DMS79 treated with DMSO at 0.1 percent for 48 hours (cell line): ENCODE measurements at regions not wholly inside any gene's neighbourhood (a gene's known extent, or its start where the extent isn't known, plus 50 kb on each side); places are given as distances from the start of the nearest gene placed in this dataset.
"Not testable (repeated sequence)": the region's sequence is repeated elsewhere in the genome, so short reads cannot be mapped to it uniquely, and the experiment has no call there.

ENCODE experiments used
- DNase-seq: peaks from one replicate; lab custom pipeline; 2025; lab: John Stamatoyannopoulos, UW

- DNase-seq, result not testable (repeated sequence)
Observed at GRCh38 chrX:80508083-80508482, 87.8 kb downstream of the TENT5D start.

- no peak for DNase-seq
Observed at GRCh38 chrX:80511969-80512760, 91.9 kb downstream of the TENT5D start.

DNA sequence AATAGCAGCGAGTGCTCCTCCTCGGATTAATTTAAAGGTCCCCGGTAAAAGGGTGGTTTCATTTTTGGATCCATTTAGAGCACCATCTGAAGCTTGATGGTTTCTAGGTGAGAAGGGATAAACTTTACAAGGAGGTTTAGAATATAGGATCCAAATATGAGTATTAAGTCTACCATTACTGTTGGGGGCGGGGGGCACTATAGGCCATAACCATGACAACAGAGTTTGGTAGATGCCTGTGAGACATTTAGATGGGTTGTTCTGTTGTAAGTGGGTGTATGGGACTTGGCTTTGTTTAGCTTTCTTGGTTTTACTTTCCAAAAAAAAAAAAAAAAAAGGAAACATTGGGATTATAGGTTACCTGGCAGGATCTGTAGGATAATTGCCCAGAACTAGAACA, 92.7 kb downstream of the TENT5D start:
- no peak for DNase-seq

GRCh38 chrX:80513625-80514024, 93.4 kb downstream of the TENT5D start:
- no peak for DNase-seq

GRCh38 chrX:80537096-80537495, 116.8 kb downstream of the TENT5D start:
- DNase-seq, result no peak

DNA sequence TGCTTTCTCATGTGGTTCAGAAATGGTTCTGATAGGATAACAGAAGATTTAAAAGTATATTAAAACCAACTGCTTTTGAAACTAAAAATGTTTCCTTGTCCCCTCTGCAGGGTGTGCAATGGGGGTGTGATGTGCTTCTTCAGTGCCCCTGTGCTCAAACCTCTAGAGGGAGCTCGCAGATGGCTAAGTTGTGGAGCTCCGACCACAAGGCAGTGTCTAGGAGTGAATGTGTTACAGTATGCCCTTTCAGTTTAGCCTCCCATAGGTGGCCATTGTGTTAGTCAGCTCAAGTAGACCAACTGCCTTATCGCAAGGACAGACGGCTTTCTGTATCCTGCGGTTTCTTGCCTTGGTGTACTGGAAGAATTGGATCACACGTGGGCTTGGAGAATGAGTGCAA, 130.5 kb downstream of the TENT5D start:
- no peak for DNase-seq

DNA sequence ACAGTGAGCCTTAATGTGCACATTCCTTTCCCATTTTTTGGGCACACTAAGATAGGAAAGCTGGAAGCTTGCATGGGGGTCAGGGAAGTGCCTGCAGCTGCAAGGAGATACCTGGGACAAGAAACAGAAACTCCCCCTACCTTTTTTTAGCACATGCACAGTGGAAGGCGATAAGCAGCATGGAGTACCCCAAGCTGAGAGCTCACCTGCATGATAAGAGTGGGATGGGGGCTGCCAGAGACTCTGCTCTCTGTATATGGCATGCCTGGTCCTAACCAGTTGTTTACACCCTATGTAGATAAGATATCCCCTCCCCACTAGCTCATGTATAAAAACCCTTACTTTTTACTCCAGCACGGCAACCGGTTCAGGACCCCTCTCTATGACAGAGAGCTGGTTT, 135.9 kb downstream of the TENT5D start:
- no peak for DNase-seq

DNA sequence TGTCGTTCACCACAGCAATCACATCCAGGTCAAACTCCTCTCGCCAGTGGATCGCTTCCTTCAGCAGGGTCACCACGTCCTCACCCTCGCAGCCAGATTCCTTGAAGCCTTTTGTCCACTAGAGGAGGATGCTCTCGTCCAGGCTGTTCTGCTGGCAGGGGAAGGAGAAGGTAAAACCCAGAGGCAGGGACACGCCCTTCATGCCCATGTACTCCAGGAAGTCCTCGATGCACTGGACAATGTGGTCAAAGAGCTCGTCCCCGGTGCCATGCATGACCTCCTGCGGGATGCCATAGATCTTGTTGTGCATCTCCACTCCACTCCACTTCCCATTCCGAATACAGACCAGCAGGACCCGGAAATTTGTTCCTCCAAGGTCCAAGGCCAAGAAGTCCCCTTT, 152.4 kb downstream of the TENT5D start:
- DNase-seq, result no peak

- DNase-seq, result no peak
Observed at GRCh38 chrX:80573275-80573674, 153.0 kb downstream of the TENT5D start.

DNA sequence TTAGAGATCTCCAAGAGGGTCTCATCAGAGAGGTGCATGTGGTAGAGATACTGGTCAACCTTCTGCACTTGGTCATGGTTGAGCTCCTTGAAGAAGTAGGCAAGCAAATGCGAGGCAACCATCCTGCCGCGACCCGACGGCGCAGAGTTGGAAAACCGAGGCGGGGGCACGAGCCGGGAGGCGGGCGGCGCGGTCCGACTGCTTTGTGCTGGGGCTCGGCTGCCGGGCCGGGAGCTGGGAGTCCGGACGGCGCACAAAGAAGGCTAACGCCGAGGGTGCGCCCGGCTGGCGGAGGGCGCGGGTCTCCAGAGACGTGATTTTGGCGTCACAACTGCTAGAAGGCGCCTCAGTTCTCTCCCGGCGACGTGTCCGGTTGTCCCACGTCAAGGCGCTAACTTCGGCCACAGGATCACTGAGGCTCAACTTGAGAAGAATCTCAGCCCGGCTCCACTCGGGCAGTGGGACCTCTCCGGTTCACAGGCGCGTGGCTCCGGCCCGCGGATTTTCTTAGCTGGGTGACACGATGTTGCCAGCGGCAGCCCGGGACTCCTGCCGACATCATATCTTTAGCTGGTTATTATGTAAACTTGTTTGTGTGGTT, 154.3 kb downstream of the TENT5D start:
- not testable (repeated sequence) for DNase-seq

GRCh38 chrX:80576267-80576666, 156.0 kb downstream of the TENT5D start:
- DNase-seq, result no peak

DNA sequence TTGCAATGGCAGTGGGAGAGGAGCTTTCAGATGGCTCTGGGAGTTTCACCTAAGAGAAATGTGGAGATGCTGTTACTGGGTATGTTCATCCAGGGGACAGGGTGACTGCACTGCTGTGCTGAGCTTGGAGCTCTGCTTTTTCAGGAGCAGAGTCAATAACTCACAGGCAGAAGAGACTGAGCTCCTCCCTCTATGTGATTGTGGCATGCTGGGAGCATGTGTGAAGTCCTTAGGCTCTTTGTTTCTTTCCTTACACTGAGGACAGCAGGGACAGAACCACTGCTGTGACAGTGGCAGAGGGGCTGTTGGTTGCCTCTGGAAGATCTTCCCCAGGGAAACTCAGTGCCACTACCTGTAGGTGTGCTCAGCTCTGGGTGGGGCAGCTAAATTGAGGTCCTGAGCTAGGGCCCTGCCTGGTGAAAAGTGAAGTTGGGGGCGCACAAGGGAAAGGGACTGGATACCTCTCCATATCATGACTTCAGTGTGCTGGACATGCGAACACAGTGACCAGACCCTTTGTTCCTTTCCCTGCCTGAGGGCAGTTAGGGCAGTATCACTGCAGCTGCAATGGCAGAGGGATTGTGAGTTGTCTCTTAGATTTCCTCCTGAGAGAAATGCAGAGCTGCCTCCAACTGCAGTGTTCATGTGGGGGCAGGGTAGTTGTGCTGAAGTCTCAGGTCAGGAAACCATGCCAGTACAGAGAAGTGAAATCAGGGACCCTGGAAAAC, 156.7 kb downstream of the TENT5D start:
- no peak for DNase-seq

GRCh38 chrX:80578517-80579105, 158.4 kb downstream of the TENT5D start:
- DNase-seq, result peak; percentile 16

DNA sequence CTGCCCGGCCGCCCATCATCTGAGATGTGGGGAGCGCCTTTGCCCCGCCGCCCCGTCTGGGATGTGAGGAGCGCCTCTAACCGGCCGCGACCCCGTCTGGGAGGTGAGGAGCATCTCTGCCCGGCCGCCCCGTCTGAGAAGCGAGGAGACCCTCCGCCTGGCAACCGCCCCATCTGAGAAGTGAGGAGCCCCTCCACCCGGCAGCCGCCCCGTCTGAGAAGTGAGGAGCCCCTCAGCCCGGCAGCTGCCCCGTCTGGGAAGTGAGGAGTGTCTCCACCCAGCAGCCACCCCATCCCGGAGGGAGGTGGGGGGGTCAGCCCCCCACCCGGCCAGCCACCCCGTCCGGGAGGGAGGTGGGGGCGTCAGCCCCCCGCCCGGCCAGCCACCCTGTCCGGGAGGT, 170.7 kb downstream of the TENT5D start:
- not testable (repeated sequence) for DNase-seq

DNA sequence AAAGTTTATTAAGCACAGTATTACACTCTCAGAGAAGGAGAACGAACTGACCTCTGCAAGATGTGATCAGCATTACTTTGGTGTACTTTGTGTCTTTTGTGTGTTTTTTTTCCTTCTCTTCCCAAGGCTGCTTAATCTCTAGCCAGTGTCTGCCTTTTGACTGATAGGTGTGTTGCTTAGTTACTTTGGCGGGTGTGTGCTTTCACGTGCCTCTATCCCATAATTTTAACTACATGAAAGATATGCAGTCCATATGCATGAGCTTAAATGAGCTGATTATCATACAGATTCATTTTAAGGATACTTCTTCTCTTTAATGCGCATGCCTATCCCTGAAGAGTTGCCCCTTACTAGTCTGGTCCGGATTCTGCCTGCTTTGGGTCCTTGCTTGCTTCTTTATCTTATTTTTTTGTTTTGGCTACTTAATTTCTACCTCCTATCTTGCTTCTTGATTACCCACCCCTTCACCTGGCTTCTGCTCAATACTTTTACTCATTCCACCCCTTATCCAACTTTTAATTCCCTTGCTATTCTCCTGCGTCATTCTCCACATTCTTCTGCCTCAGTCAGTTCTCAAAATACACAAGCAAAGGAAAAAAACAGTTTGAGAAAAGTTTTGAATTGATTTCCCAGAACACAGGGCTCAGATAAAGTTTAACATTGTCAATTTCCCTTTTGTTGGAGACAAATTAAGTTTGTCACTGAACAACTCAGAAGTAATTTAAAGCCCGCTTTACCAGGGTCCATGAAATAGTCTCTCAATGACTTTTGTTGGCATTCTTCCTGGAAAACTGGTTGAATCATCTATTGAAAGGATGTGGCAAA, 182.0 kb downstream of the TENT5D start:
- DNase-seq, result no peak
